ENCODE measurements at regions not wholly inside any gene's neighbourhood (a gene's known extent, or its start where the extent isn't known, plus 50 kb on each side); places are given as distances from the start of the nearest gene placed in this dataset.

DNA sequence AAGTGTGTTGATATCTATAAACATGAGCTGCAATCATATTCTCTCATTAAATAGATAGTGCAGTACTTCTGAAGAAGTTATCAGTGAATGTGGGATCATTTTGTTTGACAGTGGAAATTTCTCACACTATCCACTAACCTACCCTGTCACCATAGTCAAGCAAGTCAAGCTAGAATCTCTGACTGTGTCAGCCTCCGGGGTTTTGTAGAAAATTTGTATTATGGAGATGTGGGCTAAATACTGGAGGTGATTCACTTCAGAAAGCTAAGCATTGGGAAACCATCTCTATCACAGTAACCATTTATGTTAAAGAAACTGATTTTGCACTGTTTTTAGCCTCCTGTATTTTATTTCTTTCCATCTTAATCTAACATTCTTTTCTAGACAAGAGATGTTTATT, 126.6 kb upstream of the CREB1 start:
- TF ChIP-seq, protein P1, sequence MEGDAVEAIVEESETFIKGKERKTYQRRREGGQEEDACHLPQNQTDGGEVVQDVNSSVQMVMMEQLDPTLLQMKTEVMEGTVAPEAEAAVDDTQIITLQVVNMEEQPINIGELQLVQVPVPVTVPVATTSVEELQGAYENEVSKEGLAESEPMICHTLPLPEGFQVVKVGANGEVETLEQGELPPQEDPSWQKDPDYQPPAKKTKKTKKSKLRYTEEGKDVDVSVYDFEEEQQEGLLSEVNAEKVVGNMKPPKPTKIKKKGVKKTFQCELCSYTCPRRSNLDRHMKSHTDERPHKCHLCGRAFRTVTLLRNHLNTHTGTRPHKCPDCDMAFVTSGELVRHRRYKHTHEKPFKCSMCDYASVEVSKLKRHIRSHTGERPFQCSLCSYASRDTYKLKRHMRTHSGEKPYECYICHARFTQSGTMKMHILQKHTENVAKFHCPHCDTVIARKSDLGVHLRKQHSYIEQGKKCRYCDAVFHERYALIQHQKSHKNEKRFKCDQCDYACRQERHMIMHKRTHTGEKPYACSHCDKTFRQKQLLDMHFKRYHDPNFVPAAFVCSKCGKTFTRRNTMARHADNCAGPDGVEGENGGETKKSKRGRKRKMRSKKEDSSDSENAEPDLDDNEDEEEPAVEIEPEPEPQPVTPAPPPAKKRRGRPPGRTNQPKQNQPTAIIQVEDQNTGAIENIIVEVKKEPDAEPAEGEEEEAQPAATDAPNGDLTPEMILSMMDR (IDR thresholded peaks at IDR 0.05; ENCODE audit: low read depth, low read length), result no peak
- no peak for TF ChIP-seq EZH2phosphoT487 (IDR thresholded peaks at IDR 0.05; ENCODE audit: low read depth)

Data from OCI-LY3 (cell line).